ENCODE measurements at regions not wholly inside any gene's neighbourhood (a gene's known extent, or its start where the extent isn't known, plus 50 kb on each side); places are given as distances from the start of the nearest gene placed in this dataset.
A peak's percentile ranks its signal among the peaks of the same experiment; 100 is the strongest.

GRCh38 chr2:129071531-129071930, 752.9 kb upstream of the HS6ST1 start:
- no peak overlapping the region for H3K4me3 ChIP-seq (ENCODE audit: low read length)
- DNase-seq (ENCODE audit: low read depth), result no peak
- TF ChIP-seq CTCF (IDR thresholded peaks at IDR 0.05; ENCODE audit: insufficient read depth, low read depth, low read length, missing control alignments), result no peak

- no peak for DNase-seq (ENCODE audit: low read depth)
- H3K4me3 ChIP-seq (ENCODE audit: low read length), result no peak overlapping the region
- no peak for TF ChIP-seq CTCF (IDR thresholded peaks at IDR 0.05; ENCODE audit: insufficient read depth, low read depth, low read length, missing control alignments)
Measured at GRCh38 chr2:129074298-129074920, 755.7 kb upstream of the HS6ST1 start.

GRCh38 chr2:129078548-129078947, 759.9 kb upstream of the HS6ST1 start:
- DNase-seq (ENCODE audit: low read depth), result peak; percentile 92
- TF ChIP-seq CTCF (IDR thresholded peaks at IDR 0.05; ENCODE audit: insufficient read depth, low read depth, low read length, missing control alignments), result peak; percentile 2

GRCh38 chr2:129080715-129081476, 762.2 kb upstream of the HS6ST1 start:
- TF ChIP-seq CTCF (IDR thresholded peaks at IDR 0.05; ENCODE audit: insufficient read depth, low read depth, low read length, missing control alignments), result no peak

More at GRCh38 chr2:129078548-129078947, 759.9 kb upstream of the HS6ST1 start:
- no peak overlapping the region for H3K4me3 ChIP-seq (ENCODE audit: low read length)

GRCh38 chr2:129085386-129085785, 766.7 kb upstream of the HS6ST1 start:
- no peak for DNase-seq (ENCODE audit: low read depth)
- TF ChIP-seq CTCF (IDR thresholded peaks at IDR 0.05; ENCODE audit: insufficient read depth, low read depth, low read length, missing control alignments), result no peak
- H3K4me3 ChIP-seq (ENCODE audit: low read length), result no peak overlapping the region

More at GRCh38 chr2:129080715-129081476, 762.2 kb upstream of the HS6ST1 start:
- no peak overlapping the region for H3K4me3 ChIP-seq (ENCODE audit: low read length)
- DNase-seq (ENCODE audit: low read depth), result no peak

- no peak overlapping the region for H3K4me3 ChIP-seq (ENCODE audit: low read length)
- TF ChIP-seq CTCF (IDR thresholded peaks at IDR 0.05; ENCODE audit: insufficient read depth, low read depth, low read length, missing control alignments), result no peak
- peak; percentile 96 for DNase-seq (ENCODE audit: low read depth)
Measured at GRCh38 chr2:129087133-129087813, 768.6 kb upstream of the HS6ST1 start.

Measured in epithelial cell of esophagus (primary cell).